HG02870 (cell line): ENCODE measurements at regions not wholly inside any gene's neighbourhood (a gene's known extent, or its start where the extent isn't known, plus 50 kb on each side); places are given as distances from the start of the nearest gene placed in this dataset.

Source experiments
- ATAC-seq: cut with Tn5 transposase; IDR thresholded peaks from one replicate; pipeline ENCODE4 v1.9.1; 2021; ENCODE audit warnings: mild to moderate bottlenecking, moderate library complexity; ENCODE audit not compliant: unreplicated experiment

- ATAC-seq, result no peak
Observed at GRCh38 chr7:155913719-155914118, 101.5 kb upstream of the SHH start.

- ATAC-seq, result no peak
Observed at GRCh38 chr7:155913291-155913690, 101.0 kb upstream of the SHH start.

GRCh38 chr7:155911471-155912105 is 99.3 kb upstream of the SHH start:
- ATAC-seq, result no peak

GRCh38 chr7:155908385-155908784 is 96.1 kb upstream of the SHH start:
- no peak for ATAC-seq

GRCh38 chr7:155907450-155908200 is 95.4 kb upstream of the SHH start:
- ATAC-seq, result no peak

GRCh38 chr7:155901176-155901575 is 88.9 kb upstream of the SHH start:
- ATAC-seq, result no peak

- no peak for ATAC-seq
Observed at GRCh38 chr7:155899596-155899995, 87.3 kb upstream of the SHH start.

GRCh38 chr7:155897758-155898386 is 85.6 kb upstream of the SHH start:
- no peak for ATAC-seq

- ATAC-seq, result no peak
Observed at GRCh38 chr7:155896531-155897263, 84.4 kb upstream of the SHH start.

GRCh38 chr7:155893664-155894063 is 81.4 kb upstream of the SHH start:
- ATAC-seq, result no peak

GRCh38 chr7:155893176-155893575 is 80.9 kb upstream of the SHH start:
- ATAC-seq, result no peak

GRCh38 chr7:155889636-155890511 is 77.6 kb upstream of the SHH start:
- no peak for ATAC-seq

- no peak for ATAC-seq
Observed at GRCh38 chr7:155887174-155887525, 74.9 kb upstream of the SHH start.

- ATAC-seq, result no peak
Observed at GRCh38 chr7:155886391-155887173, 74.3 kb upstream of the SHH start.

- no peak for ATAC-seq
Observed at GRCh38 chr7:155885167-155886155, 73.2 kb upstream of the SHH start.

- no peak for ATAC-seq
Observed at GRCh38 chr7:155884225-155885166, 72.2 kb upstream of the SHH start.

- ATAC-seq, result no peak
Observed at GRCh38 chr7:155883491-155884224, 71.4 kb upstream of the SHH start.
